Body of pancreas (tissue), 4 donors: ENCODE measurements at regions not wholly inside any gene's neighbourhood (a gene's known extent, or its start where the extent isn't known, plus 50 kb on each side); places are given as distances from the start of the nearest gene placed in this dataset.

Source experiments
- CTCF ChIP-seq, 7 experiments: fragments of 450-650 bp in 4 of 7; fragments of 200-600 bp in 3 of 7; sonication (generic) in 3 of 7; IDR thresholded peaks; one replicate each; pipeline ENCODE4 v1.5.1; 2016 to 2019; ENCODE audit warnings: antibody characterized with exemption in 7 of 7
- POLR2A ChIP-seq, 3 donors: fragments of 450-650 bp; IDR thresholded peaks; one replicate each; pipeline ENCODE4 v1.6.1; 2016; ENCODE audit warnings: antibody characterized with exemption in 3 of 3, mild to moderate bottlenecking in 2 of 3

GRCh38 chr20:57760698-57761412 lies 51.0 kb upstream of the PMEPA1 start:
- no peak for TF ChIP-seq CTCF (IDR thresholded peaks at IDR 0.05)
- TF ChIP-seq POLR2A (IDR thresholded peaks at IDR 0.05) = no peak
